Activated naive CD4-positive, alpha-beta T cell treated with anti-CD3 and anti-CD28 coated beads for 36 hours (primary cell): ENCODE measurements at regions not wholly inside any gene's neighbourhood (a gene's known extent, or its start where the extent isn't known, plus 50 kb on each side); places are given as distances from the start of the nearest gene placed in this dataset.

Experiments used
- CTCF ChIA-PET: fragments of 350-600 bp; sonication (Branson Sonifier 250); formaldehyde crosslinking; loops from one replicate; lab custom pipeline; 2021; ENCODE audit warnings: antibody characterized with exemption; lab: Charles Lee
- DNase-seq: peaks from one replicate; pipeline ENCODE4 v3.0.0-alpha.2; 2020
- H3K27ac Mint-ChIP-seq: one replicate; pipeline ENCODE4 v1.8.0; 2021; ENCODE audit warnings: mild to moderate bottlenecking, mixed read lengths
- H3K27me3 Mint-ChIP-seq: one replicate; pipeline ENCODE4 v1.8.0; 2021; ENCODE audit warnings: low read depth, mixed read lengths
- H3K36me3 Mint-ChIP-seq: one replicate; pipeline ENCODE4 v1.8.0; 2021; ENCODE audit warnings: low read depth, mixed read lengths
- H3K4me1 Mint-ChIP-seq: one replicate; pipeline ENCODE4 v1.8.0; 2021; ENCODE audit warnings: low read depth, mixed read lengths
- H3K4me3 Mint-ChIP-seq: one replicate; pipeline ENCODE4 v1.8.0; 2021; ENCODE audit warnings: mild to moderate bottlenecking, moderate library complexity, mixed read lengths
- H3K9me3 Mint-ChIP-seq: one replicate; pipeline ENCODE4 v1.8.0; 2021; ENCODE audit warnings: mixed read lengths
- intact Hi-C: fragments of 100-400 bp; cut with micrococcal nuclease; formaldehyde crosslinking; loops from one replicate; pipeline ENCODE4 v1.15.1; 2023

DNA sequence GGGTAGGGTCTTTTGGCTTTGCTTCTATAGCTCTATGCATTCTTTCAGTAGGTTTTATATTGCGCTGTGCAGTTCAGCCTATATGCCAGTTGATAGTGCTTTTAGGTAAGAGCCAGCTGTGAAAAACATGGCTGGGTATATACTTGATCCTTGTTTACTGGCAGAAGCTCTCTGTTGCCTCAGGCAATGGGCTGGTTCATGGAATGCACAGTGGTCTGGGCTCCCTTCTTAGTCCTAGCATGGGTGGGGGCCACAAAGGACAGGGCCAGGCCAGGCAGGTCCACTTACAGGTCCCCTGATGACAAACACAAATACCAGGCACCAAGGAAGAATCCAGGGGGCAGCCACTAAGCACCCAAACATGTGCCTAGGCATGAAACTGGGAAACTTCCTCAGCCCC lies 240.7 kb downstream of the SEC23A start:
- DNase-seq, result no peak

DNA sequence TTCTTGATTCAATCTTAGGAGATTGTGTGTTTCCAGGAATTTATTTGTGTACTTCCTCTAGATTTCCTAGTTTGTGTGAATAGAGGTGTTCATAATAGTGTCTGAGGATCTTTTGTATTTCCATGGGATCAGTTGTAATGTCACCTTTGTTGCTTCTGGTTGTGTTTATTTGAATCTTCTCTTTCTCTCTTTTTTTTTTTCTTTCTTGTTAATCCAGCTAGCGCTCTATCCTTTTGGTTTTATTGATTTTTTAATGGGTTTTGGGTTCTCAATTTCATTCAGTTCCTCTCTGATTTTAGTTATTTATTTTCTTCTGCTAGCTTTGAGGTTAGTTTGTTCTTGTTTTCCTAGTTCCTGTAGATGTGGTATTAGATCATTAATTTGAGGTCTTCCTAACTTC lies 242.5 kb downstream of the SEC23A start:
- intact Hi-C loops, result no loop called here
- no peak for DNase-seq
- Mint-ChIP-seq H3K4me3 (no peak overlapping the region), H3K9me3 (peaks cover 2% of the 10 kb centered on the region), H3K27me3 (peaks cover 9% of the 10 kb centered on the region), H3K4me1 (no peaks in the 10 kb centered on the region), H3K27ac (no peak overlapping the region), H3K36me3 (no peaks in the 10 kb centered on the region)
- CTCF ChIA-PET, result no interaction called here

More for the DNA sequence above, 240.7 kb downstream of the SEC23A start:
- no peak overlapping the region for H3K4me3 Mint-ChIP-seq
- H3K27ac Mint-ChIP-seq, result no peak overlapping the region
- CTCF ChIA-PET, result interaction anchor here (1.2 kb wide), 1 partner anchor 10 kb away, joined by 4 read pairs; no protein-coding TSS in a partner anchor
- intact Hi-C loops, result no loop called here
- no peaks in the 10 kb centered on the region for H3K4me1 Mint-ChIP-seq
- H3K27me3 Mint-ChIP-seq, result peaks cover 9% of the 10 kb centered on the region
- peaks cover 2% of the 10 kb centered on the region for H3K9me3 Mint-ChIP-seq
- no peaks in the 10 kb centered on the region for H3K36me3 Mint-ChIP-seq

GRCh38 chr14:38856798-38857197 lies 246.2 kb downstream of the SEC23A start:
- no peak overlapping the region for H3K27ac Mint-ChIP-seq
- CTCF ChIA-PET, result no interaction called here
- no peaks in the 10 kb centered on the region for H3K4me1 Mint-ChIP-seq
- intact Hi-C loops, result no loop called here
- no peak overlapping the region for H3K4me3 Mint-ChIP-seq
- no peak for DNase-seq
- H3K27me3 Mint-ChIP-seq, result peaks cover 2% of the 10 kb centered on the region
- H3K9me3 Mint-ChIP-seq, result no peaks in the 10 kb centered on the region
- no peaks in the 10 kb centered on the region for H3K36me3 Mint-ChIP-seq

GRCh38 chr14:38855513-38855912 lies 247.5 kb downstream of the SEC23A start:
- intact Hi-C loops, result no loop called here
- no peak for DNase-seq
- Mint-ChIP-seq H3K4me3 (no peak overlapping the region), H3K4me1 (no peaks in the 10 kb centered on the region), H3K9me3 (no peaks in the 10 kb centered on the region), H3K27ac (no peak overlapping the region), H3K27me3 (no peaks in the 10 kb centered on the region), H3K36me3 (no peaks in the 10 kb centered on the region)
- CTCF ChIA-PET, result interaction anchor here (0.7 to 1.2 kb wide), 2 partner anchors 12 to 617 kb away, joined by 4 to 8 read pairs; no protein-coding TSS in a partner anchor

- Mint-ChIP-seq H3K27ac (no peak overlapping the region), H3K36me3 (no peaks in the 10 kb centered on the region), H3K4me3 (no peak overlapping the region), H3K4me1 (no peaks in the 10 kb centered on the region), H3K27me3 (no peaks in the 10 kb centered on the region), H3K9me3 (no peaks in the 10 kb centered on the region)
- intact Hi-C loops, result no loop called here
- no peak for DNase-seq
- CTCF ChIA-PET, result interaction anchor here (0.5 kb wide), 1 partner anchor 17 kb away, joined by 3 read pairs; no protein-coding TSS in a partner anchor
Measured at GRCh38 chr14:38851111-38851510, 251.9 kb downstream of the SEC23A start.

DNA sequence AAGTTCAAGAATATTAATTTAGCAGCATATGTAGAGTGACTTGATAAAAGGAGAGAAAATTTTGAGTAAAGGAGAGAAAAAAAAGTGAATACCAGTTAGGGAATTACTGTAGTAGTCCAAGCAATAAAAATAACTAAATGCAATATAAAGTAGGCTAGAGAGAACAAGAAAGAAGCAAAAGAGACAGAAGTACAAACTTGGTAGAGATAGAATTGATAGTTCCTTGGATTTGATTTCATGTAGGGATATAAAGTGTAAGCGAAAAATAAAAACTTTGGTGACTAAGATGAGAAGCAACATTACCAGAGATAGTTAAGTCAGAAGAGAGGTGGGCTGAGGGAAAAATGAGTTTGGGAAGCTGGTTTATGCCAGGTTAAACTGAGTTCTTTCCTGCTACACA lies 252.4 kb downstream of the SEC23A start:
- Mint-ChIP-seq H3K9me3 (no peaks in the 10 kb centered on the region), H3K4me3 (no peak overlapping the region), H3K27ac (no peak overlapping the region), H3K36me3 (no peaks in the 10 kb centered on the region), H3K27me3 (no peaks in the 10 kb centered on the region), H3K4me1 (no peaks in the 10 kb centered on the region)
- CTCF ChIA-PET, result no interaction called here
- DNase-seq, result no peak
- intact Hi-C loops, result no loop called here

- Mint-ChIP-seq H3K4me3 (no peak overlapping the region), H3K27me3 (no peaks in the 10 kb centered on the region), H3K27ac (no peak overlapping the region), H3K36me3 (no peaks in the 10 kb centered on the region), H3K4me1 (no peaks in the 10 kb centered on the region), H3K9me3 (no peaks in the 10 kb centered on the region)
- CTCF ChIA-PET, result no interaction called here
- no peak for DNase-seq
- intact Hi-C loops, result no loop called here
Measured at GRCh38 chr14:38848243-38848935, 254.6 kb downstream of the SEC23A start.

GRCh38 chr14:38847161-38847560 lies 255.9 kb downstream of the SEC23A start:
- H3K36me3 Mint-ChIP-seq, result no peaks in the 10 kb centered on the region
- H3K4me3 Mint-ChIP-seq, result no peak overlapping the region
- intact Hi-C loops, result no loop called here
- H3K27me3 Mint-ChIP-seq, result no peaks in the 10 kb centered on the region
- DNase-seq, result no peak
- H3K27ac Mint-ChIP-seq, result no peak overlapping the region
- H3K9me3 Mint-ChIP-seq, result no peaks in the 10 kb centered on the region
- CTCF ChIA-PET, result no interaction called here
- no peaks in the 10 kb centered on the region for H3K4me1 Mint-ChIP-seq

- H3K27me3 Mint-ChIP-seq, result peaks cover 4% of the 10 kb centered on the region
- no peaks in the 10 kb centered on the region for H3K9me3 Mint-ChIP-seq
- CTCF ChIA-PET, result no interaction called here
- H3K4me3 Mint-ChIP-seq, result no peak overlapping the region
- H3K27ac Mint-ChIP-seq, result no peak overlapping the region
- no peak for DNase-seq
- intact Hi-C loops, result no loop called here
- H3K4me1 Mint-ChIP-seq, result no peaks in the 10 kb centered on the region
- H3K36me3 Mint-ChIP-seq, result no peaks in the 10 kb centered on the region
Measured at GRCh38 chr14:38839694-38840365, 263.2 kb downstream of the SEC23A start.

GRCh38 chr14:38838979-38839323 lies 264.1 kb downstream of the SEC23A start:
- Mint-ChIP-seq H3K4me3 (no peak overlapping the region), H3K9me3 (no peaks in the 10 kb centered on the region), H3K27me3 (peaks cover 4% of the 10 kb centered on the region), H3K27ac (no peak overlapping the region), H3K36me3 (no peaks in the 10 kb centered on the region), H3K4me1 (no peaks in the 10 kb centered on the region)
- no peak for DNase-seq
- CTCF ChIA-PET, result no interaction called here
- intact Hi-C loops, result no loop called here

DNA sequence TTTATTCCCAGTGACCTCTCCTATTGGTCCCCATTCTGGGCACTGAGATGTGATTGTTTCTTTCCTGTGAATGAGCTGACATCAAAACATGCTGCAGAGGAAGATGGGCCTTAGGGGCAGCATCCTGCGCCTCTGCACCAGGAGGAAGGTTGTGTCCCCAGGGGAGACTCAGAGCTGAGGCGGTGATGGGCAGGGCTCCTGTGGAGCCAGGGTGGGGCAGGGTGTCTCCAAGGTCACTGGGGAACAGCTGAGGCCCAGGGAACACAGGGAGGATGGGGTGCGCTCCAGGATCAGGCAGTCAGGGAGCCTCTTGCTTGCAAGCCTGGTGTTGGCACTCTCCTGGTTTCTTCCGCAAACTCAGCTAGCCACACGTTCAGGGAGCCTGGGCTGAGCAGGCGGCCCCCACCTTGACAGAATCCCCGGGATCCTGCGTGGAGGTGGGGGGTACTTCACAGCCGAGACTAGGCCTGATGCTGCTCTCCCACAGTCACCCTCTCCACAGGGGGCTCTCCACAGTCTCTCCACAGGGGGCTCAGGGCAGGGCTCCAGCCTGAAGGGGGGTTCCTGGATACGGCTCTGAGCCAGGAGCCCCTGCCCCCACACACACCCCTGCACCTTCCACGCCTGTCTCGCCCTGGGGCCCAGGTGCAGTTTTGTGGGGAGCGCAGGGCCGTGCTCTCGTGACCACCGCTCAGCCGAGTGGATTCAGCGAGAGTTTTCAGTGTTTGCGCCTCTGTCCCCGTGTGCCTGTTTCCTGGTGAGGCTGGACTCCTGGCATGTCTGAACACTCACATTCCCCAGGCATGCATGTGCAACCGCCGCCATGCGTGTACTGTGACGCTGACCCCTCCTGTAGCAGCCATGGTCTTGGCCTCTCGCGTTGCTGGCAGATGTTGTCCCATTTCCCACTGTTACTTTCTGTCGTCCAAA lies 264.7 kb downstream of the SEC23A start:
- no peaks in the 10 kb centered on the region for H3K9me3 Mint-ChIP-seq
- H3K27me3 Mint-ChIP-seq, result peaks cover 4% of the 10 kb centered on the region
- H3K27ac Mint-ChIP-seq, result no peak overlapping the region
- no peak for DNase-seq
- CTCF ChIA-PET, result interaction anchor here (0.6 kb wide), 1 partner anchor 177 kb away, joined by 3 read pairs; no protein-coding TSS in a partner anchor
- intact Hi-C loops, result no loop called here
- H3K4me3 Mint-ChIP-seq, result no peak overlapping the region
- H3K4me1 Mint-ChIP-seq, result no peaks in the 10 kb centered on the region
- H3K36me3 Mint-ChIP-seq, result no peaks in the 10 kb centered on the region

DNA sequence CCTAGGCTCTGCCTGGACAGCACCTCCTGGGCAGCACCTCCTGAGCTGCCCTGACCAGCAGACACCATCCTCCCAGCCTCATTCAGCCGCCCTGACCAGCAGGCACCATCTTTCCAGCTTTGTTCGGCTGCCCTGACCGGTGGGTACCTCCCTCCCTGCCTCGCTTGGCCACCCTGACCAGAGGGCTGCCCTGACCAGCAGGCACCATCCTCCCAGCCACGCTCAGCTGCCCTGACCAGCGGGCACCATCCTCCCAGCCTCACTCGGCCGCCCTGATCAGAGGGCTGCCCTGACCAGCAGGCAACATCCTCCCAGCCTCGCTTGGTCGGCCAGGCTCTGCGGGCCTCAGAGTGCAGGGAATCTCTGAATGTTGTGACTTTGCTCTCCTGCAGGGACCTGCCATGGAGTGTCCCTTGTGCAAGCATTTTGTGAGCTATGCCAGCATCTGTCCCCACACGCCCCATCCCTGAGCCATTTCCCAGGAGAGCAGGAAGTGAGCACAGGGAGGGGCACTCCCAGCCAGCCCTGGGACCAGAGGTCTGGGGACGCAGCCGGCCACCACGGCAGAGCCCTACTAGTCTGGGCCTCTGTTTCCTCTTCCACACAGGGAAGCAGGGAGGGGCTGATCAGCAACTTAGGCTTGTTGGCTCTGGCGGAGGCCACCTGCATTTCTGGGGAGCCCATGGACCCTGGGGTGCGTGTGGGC lies 265.5 kb downstream of the SEC23A start:
- intact Hi-C loops, result no loop called here
- H3K36me3 Mint-ChIP-seq, result no peaks in the 10 kb centered on the region
- peaks cover 4% of the 10 kb centered on the region for H3K27me3 Mint-ChIP-seq
- no peaks in the 10 kb centered on the region for H3K9me3 Mint-ChIP-seq
- H3K4me3 Mint-ChIP-seq, result no peak overlapping the region
- no peaks in the 10 kb centered on the region for H3K4me1 Mint-ChIP-seq
- no peak for DNase-seq
- no peak overlapping the region for H3K27ac Mint-ChIP-seq
- CTCF ChIA-PET, result interaction anchor here (0.6 kb wide), 1 partner anchor 178 kb away, joined by 3 read pairs; no protein-coding TSS in a partner anchor
